AG04450 (cell line): ENCODE measurements at regions not wholly inside any gene's neighbourhood (a gene's known extent, or its start where the extent isn't known, plus 50 kb on each side); places are given as distances from the start of the nearest gene placed in this dataset.

Experiments
- CTCF ChIA-PET: fragments of 300-600, 350-600 bp; formaldehyde crosslinking; extraction: SDS; loops from one replicate; lab custom pipeline; 2022; ENCODE audit warnings: antibody characterized with exemption, inconsistent platforms; lab: Charles Lee
- POLR2A ChIA-PET: fragments of 350-600 bp; formaldehyde crosslinking; extraction: SDS; loops from one replicate; lab custom pipeline; 2021; ENCODE audit warnings: antibody characterized with exemption, inconsistent platforms; lab: Yijun Ruan, JAX
- DNase-seq: peaks from one replicate; pipeline ENCODE4 v3.0.0-alpha.2; 2011; ENCODE audit warnings: low read depth, low spot score
- H3K27ac ChIP-seq: one replicate; pipeline ENCODE4 v1.5.1; 2012; ENCODE audit warnings: low read depth, low read length, control low read depth
- H3K27me3 ChIP-seq: one replicate; pipeline ENCODE4 v1.6.0; 2012; ENCODE audit warnings: low read length; ENCODE audit not compliant: control insufficient read depth, insufficient read depth
- H3K4me3 ChIP-seq: 2 replicates; pipeline ENCODE4 v1.5.1; 2011; ENCODE audit warnings: mild to moderate bottlenecking, low read depth, low read length, control low read depth
- H3K9me3 ChIP-seq: 2 replicates; pipeline ENCODE4 v1.5.1; 2012; ENCODE audit warnings: low read length; ENCODE audit not compliant: control insufficient read depth, insufficient read depth
- CTCF ChIP-seq: IDR thresholded peaks from 2 replicates; pipeline ENCODE4 v1.5.1; 2011; ENCODE audit warnings: low read depth, low read length, control low read depth, inconsistent platforms

- DNase-seq: no peak
- POLR2A ChIA-PET: no interaction called here
- Histone ChIP-seq H3K27ac (peak overlapping the region; percentile 11), H3K4me3 (no peak overlapping the region), H3K27me3 (no peaks in the 10 kb centered on the region), H3K9me3 (no peaks in the 10 kb centered on the region)
- CTCF ChIA-PET: no interaction called here
- no peak for TF ChIP-seq CTCF
Observed at GRCh38 chr5:159509002-159509660, 178.8 kb upstream of the IL12B start.

GRCh38 chr5:159510282-159510681 is 180.0 kb upstream of the IL12B start:
- Histone ChIP-seq H3K9me3 (no peaks in the 10 kb centered on the region), H3K27me3 (no peaks in the 10 kb centered on the region), H3K4me3 (no peak overlapping the region), H3K27ac (peak overlapping the region; percentile 24)
- TF ChIP-seq CTCF: no peak; the same call in 1 of the 2 replicates
- ChIA-PET CTCF (no interaction called here), POLR2A (no interaction called here)
- DNase-seq: peak; percentile 61

- POLR2A ChIA-PET: no interaction called here
- Histone ChIP-seq H3K9me3 (no peaks in the 10 kb centered on the region), H3K27ac (no peak overlapping the region), H3K27me3 (no peaks in the 10 kb centered on the region), H3K4me3 (no peak overlapping the region)
- DNase-seq: no peak
- CTCF ChIA-PET: no interaction called here
- TF ChIP-seq CTCF: no peak
Observed at GRCh38 chr5:159511570-159511969, 181.3 kb upstream of the IL12B start.

- DNase-seq: no peak
- H3K9me3 ChIP-seq: no peaks in the 10 kb centered on the region
- no peak overlapping the region for H3K4me3 ChIP-seq
- no peak for TF ChIP-seq CTCF
- no peaks in the 10 kb centered on the region for H3K27me3 ChIP-seq
- ChIA-PET CTCF (no interaction called here), POLR2A (no interaction called here)
- H3K27ac ChIP-seq: no peak overlapping the region
Observed at GRCh38 chr5:159512064-159512463, 181.8 kb upstream of the IL12B start.

GRCh38 chr5:159514229-159514810 is 184.0 kb upstream of the IL12B start:
- Histone ChIP-seq H3K4me3 (no peak overlapping the region), H3K9me3 (no peaks in the 10 kb centered on the region), H3K27me3 (no peaks in the 10 kb centered on the region), H3K27ac (no peak overlapping the region)
- no peak for TF ChIP-seq CTCF
- POLR2A ChIA-PET: no interaction called here
- CTCF ChIA-PET: interaction anchor here (1.1 kb wide), 1 partner anchor 473 kb away, joined by 3 read pairs; no protein-coding TSS in a partner anchor
- DNase-seq: no peak
